ENCODE measurements at regions not wholly inside any gene's neighbourhood (a gene's known extent, or its start where the extent isn't known, plus 50 kb on each side); places are given as distances from the start of the nearest gene placed in this dataset.

- peaks cover 37% of the 10 kb centered on the region for H3K4me1 Mint-ChIP-seq
- peaks cover 1% of the 10 kb centered on the region for H3K36me3 Mint-ChIP-seq
- H3K27ac Mint-ChIP-seq: no peak overlapping the region
- no peak for ATAC-seq (ENCODE audit: low read depth)
- DNase-seq (ENCODE audit: low spot score in 2 of 2): no peak
- H3K27me3 Mint-ChIP-seq: peaks cover 3% of the 10 kb centered on the region
- H3K4me3 Mint-ChIP-seq: no peak overlapping the region
- H3K9me3 Mint-ChIP-seq: no peaks in the 10 kb centered on the region
Measured at GRCh38 chr3:16797831-16798230, 86.9 kb upstream of the PLCL2 start.

- Mint-ChIP-seq H3K4me3 (no peak overlapping the region), H3K27ac (no peak overlapping the region), H3K36me3 (peaks cover 1% of the 10 kb centered on the region), H3K4me1 (peaks cover 40% of the 10 kb centered on the region), H3K9me3 (no peaks in the 10 kb centered on the region), H3K27me3 (no peaks in the 10 kb centered on the region)
- DNase-seq (ENCODE audit: low spot score in 2 of 2) (no peak), ATAC-seq (ENCODE audit: low read depth) (no peak)
Measured at GRCh38 chr3:16798738-16799137, 86.0 kb upstream of the PLCL2 start.

- no peak for ATAC-seq (ENCODE audit: low read depth)
- no peak for DNase-seq (ENCODE audit: low spot score in 2 of 2)
- Mint-ChIP-seq H3K4me3 (peak overlapping the region; percentile 9), H3K36me3 (no peaks in the 10 kb centered on the region), H3K27ac (peak overlapping the region; percentile 56), H3K4me1 (peaks cover 40% of the 10 kb centered on the region), H3K27me3 (no peaks in the 10 kb centered on the region), H3K9me3 (no peaks in the 10 kb centered on the region)
Measured at GRCh38 chr3:16800361-16800760, 84.4 kb upstream of the PLCL2 start.

- H3K4me1 Mint-ChIP-seq: peaks cover 37% of the 10 kb centered on the region
- no peaks in the 10 kb centered on the region for H3K9me3 Mint-ChIP-seq
- peak; percentile 74 for ATAC-seq (ENCODE audit: low read depth)
- no peaks in the 10 kb centered on the region for H3K36me3 Mint-ChIP-seq
- H3K27ac Mint-ChIP-seq: no peak overlapping the region
- no peak for DNase-seq (ENCODE audit: low spot score in 2 of 2)
- H3K4me3 Mint-ChIP-seq: no peak overlapping the region
- H3K27me3 Mint-ChIP-seq: no peaks in the 10 kb centered on the region
Measured at GRCh38 chr3:16801223-16801622, 83.5 kb upstream of the PLCL2 start.

- Mint-ChIP-seq H3K4me1 (peaks cover 34% of the 10 kb centered on the region), H3K4me3 (peak overlapping the region; percentile 28), H3K27ac (peak overlapping the region; percentile 69), H3K9me3 (no peaks in the 10 kb centered on the region), H3K27me3 (no peaks in the 10 kb centered on the region), H3K36me3 (no peaks in the 10 kb centered on the region)
- DNase-seq (ENCODE audit: low spot score in 2 of 2) (no peak), ATAC-seq (ENCODE audit: low read depth) (peak; percentile 58)
Measured at GRCh38 chr3:16801698-16802097, 83.1 kb upstream of the PLCL2 start.

GRCh38 chr3:16802389-16802788 lies 82.4 kb upstream of the PLCL2 start:
- Mint-ChIP-seq H3K4me1 (peaks cover 27% of the 10 kb centered on the region), H3K27ac (peak overlapping the region; percentile 74), H3K36me3 (no peaks in the 10 kb centered on the region), H3K9me3 (no peaks in the 10 kb centered on the region), H3K4me3 (peak overlapping the region; percentile 63), H3K27me3 (no peaks in the 10 kb centered on the region)
- ATAC-seq (ENCODE audit: low read depth) (peak; percentile 62), DNase-seq (ENCODE audit: low spot score in 2 of 2) (no peak)

GRCh38 chr3:16803019-16803418 lies 81.7 kb upstream of the PLCL2 start:
- Mint-ChIP-seq H3K27me3 (no peaks in the 10 kb centered on the region), H3K36me3 (no peaks in the 10 kb centered on the region), H3K9me3 (no peaks in the 10 kb centered on the region), H3K4me3 (no peak overlapping the region), H3K27ac (peak overlapping the region; percentile 74), H3K4me1 (peaks cover 27% of the 10 kb centered on the region)
- no peak for ATAC-seq (ENCODE audit: low read depth)
- no peak for DNase-seq (ENCODE audit: low spot score in 2 of 2)

GRCh38 chr3:16807391-16807790 lies 77.4 kb upstream of the PLCL2 start:
- no peaks in the 10 kb centered on the region for H3K36me3 Mint-ChIP-seq
- no peak overlapping the region for H3K4me3 Mint-ChIP-seq
- H3K9me3 Mint-ChIP-seq: no peaks in the 10 kb centered on the region
- no peak overlapping the region for H3K27ac Mint-ChIP-seq
- no peak for DNase-seq (ENCODE audit: low spot score in 2 of 2)
- H3K4me1 Mint-ChIP-seq: peaks cover 7% of the 10 kb centered on the region
- no peaks in the 10 kb centered on the region for H3K27me3 Mint-ChIP-seq
- ATAC-seq (ENCODE audit: low read depth): no peak

- Mint-ChIP-seq H3K4me1 (no peaks in the 10 kb centered on the region), H3K4me3 (no peak overlapping the region), H3K36me3 (no peaks in the 10 kb centered on the region), H3K9me3 (no peaks in the 10 kb centered on the region), H3K27ac (no peak overlapping the region), H3K27me3 (no peaks in the 10 kb centered on the region)
- ATAC-seq (ENCODE audit: low read depth) (no peak), DNase-seq (ENCODE audit: low spot score in 2 of 2) (no peak)
Measured at GRCh38 chr3:16808393-16809107, 76.2 kb upstream of the PLCL2 start.

GRCh38 chr3:16809482-16809881 lies 75.3 kb upstream of the PLCL2 start:
- H3K9me3 Mint-ChIP-seq: no peaks in the 10 kb centered on the region
- H3K4me3 Mint-ChIP-seq: no peak overlapping the region
- H3K27ac Mint-ChIP-seq: no peak overlapping the region
- no peaks in the 10 kb centered on the region for H3K4me1 Mint-ChIP-seq
- no peaks in the 10 kb centered on the region for H3K36me3 Mint-ChIP-seq
- DNase-seq (ENCODE audit: low spot score in 2 of 2): no peak
- no peak for ATAC-seq (ENCODE audit: low read depth)
- H3K27me3 Mint-ChIP-seq: no peaks in the 10 kb centered on the region

GRCh38 chr3:16809993-16810392 lies 74.8 kb upstream of the PLCL2 start:
- ATAC-seq (ENCODE audit: low read depth): no peak
- Mint-ChIP-seq H3K4me3 (no peak overlapping the region), H3K36me3 (no peaks in the 10 kb centered on the region), H3K4me1 (no peaks in the 10 kb centered on the region), H3K9me3 (no peaks in the 10 kb centered on the region), H3K27me3 (no peaks in the 10 kb centered on the region), H3K27ac (no peak overlapping the region)
- DNase-seq (ENCODE audit: low spot score in 2 of 2): no peak

GRCh38 chr3:16810593-16811367 lies 74.0 kb upstream of the PLCL2 start:
- no peaks in the 10 kb centered on the region for H3K27me3 Mint-ChIP-seq
- no peaks in the 10 kb centered on the region for H3K9me3 Mint-ChIP-seq
- no peaks in the 10 kb centered on the region for H3K4me1 Mint-ChIP-seq
- ATAC-seq (ENCODE audit: low read depth): no peak
- no peak overlapping the region for H3K27ac Mint-ChIP-seq
- no peak overlapping the region for H3K4me3 Mint-ChIP-seq
- no peak for DNase-seq (ENCODE audit: low spot score in 2 of 2)
- H3K36me3 Mint-ChIP-seq: no peaks in the 10 kb centered on the region

GRCh38 chr3:16811950-16812349 lies 72.8 kb upstream of the PLCL2 start:
- no peaks in the 10 kb centered on the region for H3K9me3 Mint-ChIP-seq
- no peaks in the 10 kb centered on the region for H3K4me1 Mint-ChIP-seq
- DNase-seq (ENCODE audit: low spot score in 2 of 2) (no peak), ATAC-seq (ENCODE audit: low read depth) (no peak)
- no peaks in the 10 kb centered on the region for H3K36me3 Mint-ChIP-seq
- no peaks in the 10 kb centered on the region for H3K27me3 Mint-ChIP-seq
- H3K4me3 Mint-ChIP-seq: no peak overlapping the region
- no peak overlapping the region for H3K27ac Mint-ChIP-seq

- no peaks in the 10 kb centered on the region for H3K27me3 Mint-ChIP-seq
- DNase-seq (ENCODE audit: low spot score in 2 of 2): no peak
- no peak for ATAC-seq (ENCODE audit: low read depth)
Measured at GRCh38 chr3:16813336-16813735, 71.4 kb upstream of the PLCL2 start.

More at GRCh38 chr3:16813336-16813735, 71.4 kb upstream of the PLCL2 start:
- Mint-ChIP-seq H3K27ac (no peak overlapping the region), H3K9me3 (no peaks in the 10 kb centered on the region), H3K4me1 (no peaks in the 10 kb centered on the region), H3K36me3 (peaks cover 2% of the 10 kb centered on the region), H3K4me3 (no peak overlapping the region)
